Tibial nerve (tissue), 4 donors: ENCODE measurements at regions not wholly inside any gene's neighbourhood (a gene's known extent, or its start where the extent isn't known, plus 50 kb on each side); places are given as distances from the start of the nearest gene placed in this dataset.

Experiments used
- DNase-seq, 2 donors: peaks; one replicate each; pipeline ENCODE4 v3.0.0-alpha.2; 2019; ENCODE audit warnings: low spot score in 2 of 2
- H3K27ac ChIP-seq, 4 donors: fragments of 200-600 bp; sonication (generic) in 3 of 4; one replicate each; pipeline ENCODE4 v1.5.1; 2017 to 2019; ENCODE audit warnings: mild to moderate bottlenecking in 1 of 4
- H3K27me3 ChIP-seq, 2 donors: fragments of 200-600 bp; sonication (generic) in 1 of 2; one replicate each; pipeline versions ENCODE4 v1.5.1 to v1.6.0; 2017 to 2019
- H3K36me3 ChIP-seq, 3 donors: fragments of 200-600 bp; sonication (generic); one replicate each; pipeline ENCODE4 v1.5.1; 2018 to 2019
- H3K4me1 ChIP-seq, 4 donors: fragments of 200-600 bp; sonication (generic) in 3 of 4; one replicate each; pipeline ENCODE4 v1.5.1; 2017 to 2019
- H3K4me3 ChIP-seq, 4 donors: fragments of 200-600 bp; sonication (generic) in 3 of 4; one replicate each; pipeline ENCODE4 v1.5.1; 2017 to 2019; ENCODE audit warnings: mild to moderate bottlenecking in 1 of 4, moderate library complexity in 1 of 4
- H3K9me3 ChIP-seq, 4 donors: fragments of 200-600 bp; sonication (generic) in 3 of 4; one replicate each; pipeline ENCODE4 v1.5.1; 2017 to 2019
- EP300 ChIP-seq, 2 donors: sonication (generic); formaldehyde crosslinking; IDR thresholded peaks; one replicate each; pipeline ENCODE4 v1.6.1; 2017; ENCODE audit warnings: antibody characterized with exemption in 2 of 2, mild to moderate bottlenecking in 1 of 2
- POLR2A ChIP-seq, 2 donors: fragments of 450-650 bp; IDR thresholded peaks; one replicate each; pipeline ENCODE4 v1.6.1; 2017; ENCODE audit warnings: antibody characterized with exemption in 2 of 2, mild to moderate bottlenecking in 2 of 2, moderate library complexity in 2 of 2
- WGBS, 2 donors: methylation state at CpG; one replicate each; pipeline ENCODE4 v1.1.5; 2018; 5-methylcytosine and 5-hydroxymethylcytosine counted together
- TF ChIP-seq, protein P1 (sequence below), 5 experiments: fragments of 200-600 bp in 3 of 5; fragments of 450-650 bp in 2 of 5; sonication (generic) in 3 of 5; IDR thresholded peaks; one replicate each; pipeline ENCODE4 v1.5.1; 2016 to 2019; ENCODE audit warnings: antibody characterized with exemption in 5 of 5, mild to moderate bottlenecking in 3 of 5, moderate library complexity in 2 of 5

DNA sequence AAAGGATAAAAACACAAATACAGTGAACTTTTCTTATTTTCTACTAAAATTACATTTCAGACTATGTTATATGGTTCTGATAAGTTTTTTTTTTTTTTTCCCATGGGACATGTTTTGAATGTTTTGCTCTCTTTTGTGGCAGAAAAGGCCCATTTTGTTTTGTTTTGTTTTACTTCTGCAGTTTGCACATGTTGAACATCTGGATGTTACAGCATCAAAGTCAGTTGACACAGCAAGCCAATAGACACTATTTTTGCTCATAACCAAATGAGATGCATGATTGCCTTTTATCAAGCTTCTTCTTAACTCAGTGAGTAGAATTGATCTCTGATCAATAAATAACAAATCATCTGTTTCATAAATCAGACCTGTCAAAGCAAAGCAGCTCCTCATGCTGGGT, 904.2 kb downstream of the ADGRL2 start:
- DNase-seq = no peak
- Histone ChIP-seq H3K4me3 (no peak overlapping the region), H3K27me3 (no peaks in the 10 kb centered on the region), H3K4me1 (no peaks in the 10 kb centered on the region), H3K9me3 (no peaks in the 10 kb centered on the region), H3K27ac (peak overlapping the region in 1 of 4 donors; percentile 29), H3K36me3 (no peaks in the 10 kb centered on the region)
- TF ChIP-seq, protein P1, sequence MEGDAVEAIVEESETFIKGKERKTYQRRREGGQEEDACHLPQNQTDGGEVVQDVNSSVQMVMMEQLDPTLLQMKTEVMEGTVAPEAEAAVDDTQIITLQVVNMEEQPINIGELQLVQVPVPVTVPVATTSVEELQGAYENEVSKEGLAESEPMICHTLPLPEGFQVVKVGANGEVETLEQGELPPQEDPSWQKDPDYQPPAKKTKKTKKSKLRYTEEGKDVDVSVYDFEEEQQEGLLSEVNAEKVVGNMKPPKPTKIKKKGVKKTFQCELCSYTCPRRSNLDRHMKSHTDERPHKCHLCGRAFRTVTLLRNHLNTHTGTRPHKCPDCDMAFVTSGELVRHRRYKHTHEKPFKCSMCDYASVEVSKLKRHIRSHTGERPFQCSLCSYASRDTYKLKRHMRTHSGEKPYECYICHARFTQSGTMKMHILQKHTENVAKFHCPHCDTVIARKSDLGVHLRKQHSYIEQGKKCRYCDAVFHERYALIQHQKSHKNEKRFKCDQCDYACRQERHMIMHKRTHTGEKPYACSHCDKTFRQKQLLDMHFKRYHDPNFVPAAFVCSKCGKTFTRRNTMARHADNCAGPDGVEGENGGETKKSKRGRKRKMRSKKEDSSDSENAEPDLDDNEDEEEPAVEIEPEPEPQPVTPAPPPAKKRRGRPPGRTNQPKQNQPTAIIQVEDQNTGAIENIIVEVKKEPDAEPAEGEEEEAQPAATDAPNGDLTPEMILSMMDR (IDR thresholded peaks at IDR 0.05) = no peak
- TF ChIP-seq POLR2A (IDR thresholded peaks at IDR 0.05) = no peak
- TF ChIP-seq EP300 (IDR thresholded peaks at IDR 0.05) = no peak

DNA sequence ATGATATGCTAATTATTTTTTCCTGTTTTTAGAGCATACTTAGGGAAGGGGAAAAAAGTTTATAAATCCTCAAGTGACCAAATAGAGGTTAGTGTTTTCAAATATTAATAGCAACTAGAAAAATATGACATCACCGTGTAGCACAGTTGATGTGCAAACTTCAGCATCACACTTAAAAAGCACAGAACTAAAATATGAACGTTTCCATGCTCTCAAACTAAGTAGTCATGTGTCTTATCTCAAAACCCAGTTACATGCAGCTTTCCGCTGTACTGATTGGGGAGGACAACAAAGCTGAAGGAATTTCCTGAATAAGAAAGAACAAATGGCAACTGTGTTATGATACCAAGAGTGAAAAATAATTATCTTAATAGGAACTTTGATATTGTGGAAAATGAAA, 903.7 kb downstream of the ADGRL2 start:
- Histone ChIP-seq H3K27me3 (no peaks in the 10 kb centered on the region), H3K4me1 (no peaks in the 10 kb centered on the region), H3K4me3 (no peak overlapping the region), H3K9me3 (no peaks in the 10 kb centered on the region), H3K27ac (no peak overlapping the region), H3K36me3 (no peaks in the 10 kb centered on the region)
- WGBS, 2 donors = 33 to 36% methylated on average over 3 of the region's 3 CpGs
- no peak for DNase-seq
- peak in 1 of 2 donors; percentile 76 for TF ChIP-seq EP300 (IDR thresholded peaks at IDR 0.05)
- no peak for TF ChIP-seq POLR2A (IDR thresholded peaks at IDR 0.05)

DNA sequence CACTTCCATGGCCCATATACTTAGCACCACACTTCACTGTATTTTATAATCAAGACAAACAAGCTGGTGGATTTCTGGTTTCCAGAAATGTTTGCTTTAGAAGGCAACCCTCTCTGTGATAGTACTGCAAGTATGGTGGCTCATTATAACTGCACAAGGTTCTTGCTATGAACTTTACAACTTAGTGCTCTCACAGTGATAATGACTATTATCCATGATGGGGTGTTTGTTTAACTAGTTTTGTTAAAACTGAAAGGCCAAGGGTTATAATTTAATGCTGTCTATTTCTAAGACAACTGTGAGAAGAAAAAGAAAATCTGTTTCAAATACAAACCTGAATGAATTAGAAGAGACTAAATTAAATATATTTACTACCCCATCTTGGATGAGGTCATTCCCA, 903.2 kb downstream of the ADGRL2 start:
- Histone ChIP-seq H3K9me3 (no peaks in the 10 kb centered on the region), H3K36me3 (no peaks in the 10 kb centered on the region), H3K27me3 (no peaks in the 10 kb centered on the region), H3K4me3 (no peak overlapping the region), H3K4me1 (no peaks in the 10 kb centered on the region), H3K27ac (peak overlapping the region in 1 of 4 donors; percentile 9)
- no peak for DNase-seq
- TF ChIP-seq POLR2A (IDR thresholded peaks at IDR 0.05) (no peak), EP300 (IDR thresholded peaks at IDR 0.05) (no peak)
- TF ChIP-seq, protein P1 (IDR thresholded peaks at IDR 0.05) = no peak

DNA sequence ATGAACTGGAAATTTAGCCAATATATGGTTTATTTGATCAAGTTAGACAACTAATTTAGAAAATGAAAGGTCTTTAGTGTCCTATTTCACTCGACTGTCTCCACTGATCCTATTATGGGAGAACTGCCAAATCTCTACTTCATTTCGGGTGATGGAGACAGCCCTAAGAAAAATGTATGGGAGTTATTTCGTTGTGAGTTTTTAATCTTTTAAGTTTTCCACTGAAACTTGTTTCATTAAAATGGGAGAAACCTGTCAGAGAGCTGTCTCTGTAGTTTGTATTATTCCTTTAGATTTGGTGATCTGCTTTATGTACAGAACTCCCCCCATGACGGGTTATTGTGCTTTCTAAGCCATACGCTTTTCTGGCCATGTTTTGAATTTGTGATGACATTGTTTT, 899.7 kb downstream of the ADGRL2 start:
- Histone ChIP-seq H3K27me3 (no peaks in the 10 kb centered on the region), H3K27ac (no peak overlapping the region), H3K36me3 (no peaks in the 10 kb centered on the region), H3K4me1 (no peaks in the 10 kb centered on the region), H3K9me3 (no peaks in the 10 kb centered on the region), H3K4me3 (no peak overlapping the region)
- no peak for DNase-seq
- whole genome bisulfite sequencing, 2 donors = 83 to 88% methylated on average over 5 of the region's 5 CpGs
- no peak for TF ChIP-seq EP300 (IDR thresholded peaks at IDR 0.05)
- no peak for TF ChIP-seq POLR2A (IDR thresholded peaks at IDR 0.05)
- TF ChIP-seq, protein P1 (IDR thresholded peaks at IDR 0.05) = no peak

DNA sequence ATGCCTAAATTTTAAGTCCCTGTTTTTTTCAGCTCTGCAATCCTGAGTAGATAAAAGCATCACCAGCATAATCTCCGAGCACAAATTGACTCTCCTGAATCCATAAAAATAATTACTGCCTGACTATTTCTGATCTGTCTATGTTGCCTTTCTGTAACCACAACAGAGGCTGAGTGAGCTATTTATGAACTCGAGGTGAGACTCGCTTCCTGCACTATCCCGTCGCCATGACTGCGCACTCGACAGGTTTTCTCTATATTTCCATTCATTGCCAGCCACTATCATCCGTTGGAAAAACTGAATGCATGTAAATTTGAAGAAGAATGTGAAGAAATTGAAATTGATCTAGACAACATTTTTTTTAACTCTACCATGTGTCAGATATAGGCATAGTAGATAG, 897.2 kb downstream of the ADGRL2 start:
- no peaks in the 10 kb centered on the region for H3K36me3 ChIP-seq
- H3K27me3 ChIP-seq = no peaks in the 10 kb centered on the region
- DNase-seq = no peak
- TF ChIP-seq, protein P1 (IDR thresholded peaks at IDR 0.05) = no peak
- TF ChIP-seq POLR2A (IDR thresholded peaks at IDR 0.05) = no peak
- TF ChIP-seq EP300 (IDR thresholded peaks at IDR 0.05) = no peak
- H3K4me3 ChIP-seq = no peak overlapping the region
- no peaks in the 10 kb centered on the region for H3K4me1 ChIP-seq
- 91 to 92% methylated on average over 8 of the region's 8 CpGs for WGBS, 2 donors
- H3K27ac ChIP-seq = no peak overlapping the region
- no peaks in the 10 kb centered on the region for H3K9me3 ChIP-seq

DNA sequence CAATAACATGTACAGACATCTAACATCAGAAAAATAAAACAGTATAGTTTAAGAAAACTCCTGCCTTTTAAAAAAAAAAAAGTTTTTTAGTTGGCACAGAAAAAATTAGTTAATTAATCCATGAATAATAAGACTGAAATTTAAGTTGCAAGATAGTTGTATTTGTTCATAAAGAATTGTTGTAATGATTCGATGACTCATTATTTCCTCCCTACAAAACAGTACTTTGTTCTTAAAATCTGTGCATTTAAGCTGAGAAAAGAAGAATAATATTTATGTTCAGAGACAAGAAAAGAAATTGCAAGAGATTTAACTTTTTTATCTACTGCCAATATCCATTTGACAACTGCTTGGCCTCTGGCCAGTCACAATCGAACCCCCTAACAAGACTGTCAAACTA, 894.7 kb downstream of the ADGRL2 start:
- TF ChIP-seq POLR2A (IDR thresholded peaks at IDR 0.05) (no peak), EP300 (IDR thresholded peaks at IDR 0.05) (no peak)
- TF ChIP-seq, protein P1 (IDR thresholded peaks at IDR 0.05) = no peak
- no peaks in the 10 kb centered on the region for H3K9me3 ChIP-seq
- H3K4me3 ChIP-seq = no peak overlapping the region
- whole genome bisulfite sequencing, 2 donors = 34 to 37% methylated on average over 2 of the region's 2 CpGs
- H3K27me3 ChIP-seq = no peaks in the 10 kb centered on the region
- no peak overlapping the region for H3K27ac ChIP-seq
- DNase-seq = no peak
- no peaks in the 10 kb centered on the region for H3K4me1 ChIP-seq
- H3K36me3 ChIP-seq = no peaks in the 10 kb centered on the region
